ENCODE measurements at regions not wholly inside any gene's neighbourhood (a gene's known extent, or its start where the extent isn't known, plus 50 kb on each side); places are given as distances from the start of the nearest gene placed in this dataset.

DNA sequence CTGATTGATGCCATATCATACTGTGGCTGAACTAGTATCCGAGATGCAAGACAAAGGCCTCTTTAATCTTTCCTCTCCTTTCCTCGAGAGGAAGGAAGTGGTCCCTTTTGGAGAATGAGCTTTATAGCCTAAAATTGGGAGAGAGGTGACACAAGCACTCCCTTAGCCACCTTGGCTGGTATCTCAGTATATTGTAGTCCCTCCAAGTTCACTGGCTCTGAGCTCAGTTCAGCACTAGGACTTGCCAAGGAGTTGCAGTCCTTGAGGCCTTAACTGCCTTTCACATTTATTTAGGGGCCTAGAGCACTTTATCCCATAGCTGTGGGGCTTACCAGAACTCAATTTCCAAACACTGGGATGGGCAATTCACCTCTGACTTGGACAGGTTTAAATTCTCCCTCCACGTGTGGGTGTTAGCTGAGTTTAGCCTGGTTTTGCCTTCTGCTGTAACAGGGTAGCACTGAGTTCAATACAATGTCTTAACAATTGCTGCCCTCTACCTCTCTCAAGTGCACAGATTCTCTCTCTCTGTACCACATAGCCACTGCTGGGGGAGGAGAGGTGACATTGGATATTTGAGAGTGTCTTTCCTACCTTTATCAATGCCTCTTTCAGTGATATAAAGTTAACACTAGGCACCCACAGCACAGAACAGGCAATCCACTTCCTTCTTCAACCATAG lies 216.4 kb downstream of the TECRL start:
- Histone ChIP-seq H4K20me1 (replicated peaks; ENCODE audit: insufficient read depth) (no peaks in the 10 kb centered on the region), H3K27ac (ENCODE audit: low read depth) (no peak overlapping the region), H3K27me3 (ENCODE audit: insufficient read depth) (no peaks in the 10 kb centered on the region), H3K4me3 (no peak overlapping the region), H3F3A (replicated peaks; ENCODE audit: low read depth) (no peaks in the 10 kb centered on the region), H3K9me2 (ENCODE audit: insufficient read depth) (no peaks in the 10 kb centered on the region), H2AFZ (peak overlapping the region; percentile 21; the same call in 1 of the 2 replicates), H3K36me3 (ENCODE audit: insufficient read depth) (no peaks in the 10 kb centered on the region), H3K4me1 (ENCODE audit: insufficient read depth) (peaks cover 4% of the 10 kb centered on the region; the same call in 1 of the 2 replicates), H3K79me2 (replicated peaks; ENCODE audit: insufficient read depth) (no peaks in the 10 kb centered on the region), H3K4me2 (no peak overlapping the region)
- no peaks in the 10 kb centered on the region for H3K9me3 Mint-ChIP-seq
- peaks cover 9% of the 10 kb centered on the region for H3K4me1 Mint-ChIP-seq
- peak; percentile 39; the same call in 2 of the 3 replicates for ATAC-seq
- no peak for TF ChIP-seq NANOG (IDR thresholded peaks at IDR 0.05; ENCODE audit: borderline replicate concordance)
- TF ChIP-seq, protein P1, sequence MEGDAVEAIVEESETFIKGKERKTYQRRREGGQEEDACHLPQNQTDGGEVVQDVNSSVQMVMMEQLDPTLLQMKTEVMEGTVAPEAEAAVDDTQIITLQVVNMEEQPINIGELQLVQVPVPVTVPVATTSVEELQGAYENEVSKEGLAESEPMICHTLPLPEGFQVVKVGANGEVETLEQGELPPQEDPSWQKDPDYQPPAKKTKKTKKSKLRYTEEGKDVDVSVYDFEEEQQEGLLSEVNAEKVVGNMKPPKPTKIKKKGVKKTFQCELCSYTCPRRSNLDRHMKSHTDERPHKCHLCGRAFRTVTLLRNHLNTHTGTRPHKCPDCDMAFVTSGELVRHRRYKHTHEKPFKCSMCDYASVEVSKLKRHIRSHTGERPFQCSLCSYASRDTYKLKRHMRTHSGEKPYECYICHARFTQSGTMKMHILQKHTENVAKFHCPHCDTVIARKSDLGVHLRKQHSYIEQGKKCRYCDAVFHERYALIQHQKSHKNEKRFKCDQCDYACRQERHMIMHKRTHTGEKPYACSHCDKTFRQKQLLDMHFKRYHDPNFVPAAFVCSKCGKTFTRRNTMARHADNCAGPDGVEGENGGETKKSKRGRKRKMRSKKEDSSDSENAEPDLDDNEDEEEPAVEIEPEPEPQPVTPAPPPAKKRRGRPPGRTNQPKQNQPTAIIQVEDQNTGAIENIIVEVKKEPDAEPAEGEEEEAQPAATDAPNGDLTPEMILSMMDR (conservative IDR thresholded peaks at IDR 0.05; ENCODE audit: low read depth in 2 of 2), result peak in 1 of 2 experiments; percentile 16; a peak in 1 of 4 replicates
- no peaks in the 10 kb centered on the region for H3K27me3 Mint-ChIP-seq (ENCODE audit: insufficient read depth, low read depth, poor library complexity)
- no peak overlapping the region for H3K4me3 Mint-ChIP-seq
- H3K27ac Mint-ChIP-seq, result no peak overlapping the region
- no peaks in the 10 kb centered on the region for H3K36me3 Mint-ChIP-seq (ENCODE audit: low read depth)
- DNase-seq (ENCODE audit: low spot score), result no peak

DNA sequence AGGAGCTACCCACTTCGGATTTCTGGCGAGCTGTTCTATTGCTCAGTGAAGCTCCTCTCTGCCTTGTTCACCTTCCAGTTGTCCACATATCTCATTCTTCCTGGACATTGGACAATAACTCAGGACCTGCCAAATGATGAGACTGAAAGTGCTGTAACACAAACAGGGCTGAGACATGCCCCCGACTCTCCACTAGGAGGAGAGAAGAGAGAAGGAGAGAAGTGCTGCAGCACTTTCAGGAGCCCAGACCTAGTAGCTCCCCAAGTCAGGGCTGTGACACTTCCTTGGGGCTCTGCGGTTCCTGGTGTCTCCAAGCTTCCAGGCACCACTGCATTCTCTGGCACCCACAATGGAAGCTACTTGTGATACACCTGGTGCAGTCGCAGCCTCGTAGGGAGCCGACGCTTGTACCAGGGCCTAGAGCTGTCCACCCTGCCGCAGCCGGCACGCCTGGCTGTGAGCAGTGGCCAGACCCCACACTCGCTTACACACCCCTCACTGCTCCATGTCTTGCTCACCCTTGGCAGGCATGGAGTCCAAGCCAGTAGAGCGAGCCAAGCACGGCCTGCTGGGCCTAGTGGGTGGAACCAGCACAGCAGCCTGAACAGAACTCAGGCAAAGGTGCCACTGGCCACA lies 234.9 kb downstream of the TECRL start:
- Mint-ChIP-seq H3K27ac (no peak overlapping the region), H3K9me3 (no peaks in the 10 kb centered on the region; the same call in 2 of the 3 replicates), H3K36me3 (ENCODE audit: low read depth) (no peaks in the 10 kb centered on the region), H3K4me3 (no peak overlapping the region), H3K27me3 (ENCODE audit: insufficient read depth, low read depth, poor library complexity) (peaks cover 3% of the 10 kb centered on the region), H3K4me1 (no peaks in the 10 kb centered on the region)
- H3F3A ChIP-seq (replicated peaks; ENCODE audit: low read depth), result no peaks in the 10 kb centered on the region
- no peaks in the 10 kb centered on the region for H3K9me2 ChIP-seq (ENCODE audit: insufficient read depth)
- no peak overlapping the region for H3K4me2 ChIP-seq
- H3K79me2 ChIP-seq (replicated peaks; ENCODE audit: insufficient read depth), result no peaks in the 10 kb centered on the region
- H3K27me3 ChIP-seq (ENCODE audit: insufficient read depth), result no peaks in the 10 kb centered on the region
- ATAC-seq, result peak; percentile 35; the same call in 1 of the 3 replicates
- no peak overlapping the region for H3K4me3 ChIP-seq
- no peaks in the 10 kb centered on the region for H4K20me1 ChIP-seq (replicated peaks; ENCODE audit: insufficient read depth)
- H3K4me1 ChIP-seq (ENCODE audit: insufficient read depth), result no peaks in the 10 kb centered on the region
- no peak overlapping the region for H2AFZ ChIP-seq
- H3K36me3 ChIP-seq (ENCODE audit: insufficient read depth), result no peaks in the 10 kb centered on the region
- no peak for TF ChIP-seq POLR2AphosphoS5 (IDR thresholded peaks at IDR 0.05; ENCODE audit: low read depth)
- TF ChIP-seq, protein P1 (conservative IDR thresholded peaks at IDR 0.05; ENCODE audit: low read depth in 2 of 2), result 0 out of 4 replicates have a peak, but pooled peaks of 1 of the 2 experiments have one; percentile 7
- no peak for DNase-seq (ENCODE audit: low spot score)
- no peak overlapping the region for H3K27ac ChIP-seq (ENCODE audit: low read depth)

DNA sequence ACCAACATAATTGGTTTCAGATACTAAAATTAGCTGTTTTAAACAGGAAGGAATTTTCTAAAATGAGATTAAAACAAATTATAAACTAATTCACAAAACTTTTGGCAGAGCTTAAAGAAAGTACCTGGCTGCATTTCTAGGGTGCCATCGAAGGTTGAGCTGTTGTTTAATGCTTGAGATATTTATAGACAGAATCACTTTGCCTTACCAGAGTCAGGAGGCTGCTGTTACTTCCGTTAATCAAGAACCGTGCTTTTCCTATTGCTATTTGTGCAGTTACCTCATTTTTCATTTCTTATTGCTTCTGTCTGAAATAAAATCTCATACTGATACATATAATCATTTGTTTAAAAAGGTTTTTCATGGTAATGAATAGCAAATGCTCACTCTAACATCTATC lies 242.9 kb downstream of the TECRL start:
- Mint-ChIP-seq H3K36me3 (ENCODE audit: low read depth) (no peaks in the 10 kb centered on the region), H3K27ac (no peak overlapping the region), H3K27me3 (ENCODE audit: insufficient read depth, low read depth, poor library complexity) (no peaks in the 10 kb centered on the region), H3K4me1 (no peaks in the 10 kb centered on the region), H3K9me3 (no peaks in the 10 kb centered on the region; the same call in 2 of the 3 replicates), H3K4me3 (no peak overlapping the region)
- H4K20me1 ChIP-seq (replicated peaks; ENCODE audit: insufficient read depth), result no peaks in the 10 kb centered on the region
- no peak overlapping the region for H3K4me3 ChIP-seq
- no peaks in the 10 kb centered on the region for H3K9me2 ChIP-seq (ENCODE audit: insufficient read depth)
- H3K4me2 ChIP-seq, result no peak overlapping the region
- no peaks in the 10 kb centered on the region for H3F3A ChIP-seq (replicated peaks; ENCODE audit: low read depth)
- no peaks in the 10 kb centered on the region for H3K4me1 ChIP-seq (ENCODE audit: insufficient read depth)
- H3K27ac ChIP-seq (ENCODE audit: low read depth), result no peak overlapping the region
- no peak overlapping the region for H2AFZ ChIP-seq
- no peaks in the 10 kb centered on the region for H3K79me2 ChIP-seq (replicated peaks; ENCODE audit: insufficient read depth)
- ATAC-seq, result no peak
- no peaks in the 10 kb centered on the region for H3K36me3 ChIP-seq (ENCODE audit: insufficient read depth)
- no peak for DNase-seq (ENCODE audit: low spot score)
- no peaks in the 10 kb centered on the region for H3K27me3 ChIP-seq (ENCODE audit: insufficient read depth)
- TF ChIP-seq ZNF114 (CRISPR knock-in tag; IDR thresholded peaks at IDR 0.05) (no peak), EZH2phosphoT487 (IDR thresholded peaks at IDR 0.05; ENCODE audit: unreplicated experiment) (no peak), NANOG (IDR thresholded peaks at IDR 0.05; ENCODE audit: borderline replicate concordance) (no peak), POLR2AphosphoS5 (IDR thresholded peaks at IDR 0.05; ENCODE audit: low read depth) (no peak), ZNF331 (CRISPR knock-in tag; IDR thresholded peaks at IDR 0.05; ENCODE audit: low read depth) (no peak), JUNB (IDR thresholded peaks at IDR 0.05; ENCODE audit: unreplicated experiment) (no peak)
- TF ChIP-seq, protein P1 (conservative IDR thresholded peaks at IDR 0.05; ENCODE audit: low read depth in 2 of 2), result no peak
